Stimulated activated CD4-positive, alpha-beta T cell treated with anti-CD3 and anti-CD28 coated beads, Interleukin-15, amount 100 ng/mL, for 24 hours (primary cell): ENCODE measurements at regions not wholly inside any gene's neighbourhood (a gene's known extent, or its start where the extent isn't known, plus 50 kb on each side); places are given as distances from the start of the nearest gene placed in this dataset.

Source experiments
- DNase-seq: peaks from one replicate; pipeline ENCODE4 v3.0.0-alpha.2; 2020

DNA sequence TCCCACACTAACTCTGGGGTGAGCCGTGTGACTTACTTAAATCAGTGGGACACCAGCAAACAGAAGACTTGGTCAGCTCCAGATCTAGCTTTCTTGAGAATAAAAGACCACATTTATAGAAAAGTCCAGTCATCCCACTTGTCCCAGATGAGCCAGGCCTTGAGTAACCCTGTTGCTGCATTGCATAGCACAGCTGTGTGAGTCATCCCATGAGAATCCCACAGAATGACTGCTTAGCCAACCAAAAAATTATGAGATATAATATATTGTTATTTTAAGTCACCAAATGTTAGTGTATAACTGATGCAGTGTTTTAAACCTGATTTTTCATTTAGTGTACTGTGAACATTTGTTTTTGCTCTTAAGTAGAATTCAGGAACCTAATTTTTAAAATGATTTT, 94.2 kb upstream of the FSHR start:
- DNase-seq, result no peak

DNA sequence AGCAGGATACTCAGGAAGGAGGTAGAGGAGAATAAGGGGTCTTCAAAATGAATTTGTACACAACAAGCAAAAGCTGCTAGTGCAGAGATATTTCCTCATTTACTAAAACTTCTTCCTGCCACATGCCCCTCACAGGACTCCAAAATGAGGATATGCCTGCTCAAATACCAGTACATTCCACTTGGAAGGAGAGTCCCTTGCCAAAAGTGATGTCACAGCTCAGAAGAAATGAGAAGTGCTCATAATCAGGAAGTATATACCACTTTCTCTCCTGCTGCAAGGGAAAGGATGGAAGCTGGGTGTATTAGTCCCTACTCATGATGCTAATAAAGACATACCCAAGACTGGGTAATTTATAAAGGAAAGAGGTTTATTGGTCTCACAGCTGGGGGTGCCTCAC, 87.7 kb upstream of the FSHR start:
- DNase-seq, result no peak

DNA sequence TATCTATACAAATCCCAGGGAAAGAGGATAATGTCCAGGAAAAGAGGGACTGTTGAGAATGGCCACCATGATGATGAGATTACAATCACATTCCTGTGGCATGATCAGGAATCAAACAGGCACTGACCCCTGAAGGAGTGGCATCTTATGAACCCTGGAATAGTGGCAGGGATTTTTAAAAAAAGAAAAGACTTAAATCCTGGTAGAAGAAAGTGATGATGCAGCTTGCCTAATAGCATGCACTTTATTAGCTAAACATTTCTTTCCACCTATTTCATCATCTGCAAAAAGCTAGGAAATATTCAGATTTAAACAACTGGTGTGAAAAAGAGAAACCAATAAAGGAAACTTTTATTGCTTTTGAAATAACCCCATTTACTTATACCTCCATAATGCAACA, 87.2 kb upstream of the FSHR start:
- no peak for DNase-seq

DNA sequence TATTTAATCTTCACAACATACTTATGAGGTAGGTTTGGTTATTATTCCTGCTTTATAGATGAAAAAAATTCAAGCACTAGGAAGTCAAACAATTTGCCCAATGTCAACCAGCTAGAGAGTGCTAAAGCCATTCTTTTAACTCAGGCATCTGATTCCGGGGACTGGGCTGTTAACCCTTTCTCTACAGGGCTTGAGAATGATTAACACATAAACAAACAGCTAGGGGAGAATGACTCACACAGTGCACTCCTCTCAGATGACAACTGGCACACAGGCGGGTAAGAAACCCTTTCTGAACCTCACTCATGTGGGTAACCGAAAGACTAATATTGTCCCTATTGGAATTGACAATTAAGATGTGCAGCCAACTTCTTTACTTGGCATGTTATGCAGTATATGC, 86.3 kb upstream of the FSHR start:
- no peak for DNase-seq

DNA sequence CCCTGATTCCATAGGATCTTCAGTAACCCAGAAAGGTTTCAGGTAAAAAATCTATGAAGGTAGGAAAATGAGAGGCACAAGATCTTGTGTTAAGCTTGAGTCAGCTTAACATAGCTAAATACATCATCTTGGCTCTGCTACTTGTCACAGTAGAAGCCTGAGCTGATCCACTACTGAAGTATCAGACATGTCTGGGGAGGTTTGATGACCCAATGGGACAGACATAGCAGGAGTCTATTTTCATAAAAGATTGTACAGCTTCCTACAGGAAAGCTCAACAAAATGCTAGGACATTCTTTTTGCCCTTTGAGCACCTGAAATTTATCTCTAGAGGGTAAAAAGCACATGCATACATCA, 84.3 kb upstream of the FSHR start:
- DNase-seq, result no peak

DNA sequence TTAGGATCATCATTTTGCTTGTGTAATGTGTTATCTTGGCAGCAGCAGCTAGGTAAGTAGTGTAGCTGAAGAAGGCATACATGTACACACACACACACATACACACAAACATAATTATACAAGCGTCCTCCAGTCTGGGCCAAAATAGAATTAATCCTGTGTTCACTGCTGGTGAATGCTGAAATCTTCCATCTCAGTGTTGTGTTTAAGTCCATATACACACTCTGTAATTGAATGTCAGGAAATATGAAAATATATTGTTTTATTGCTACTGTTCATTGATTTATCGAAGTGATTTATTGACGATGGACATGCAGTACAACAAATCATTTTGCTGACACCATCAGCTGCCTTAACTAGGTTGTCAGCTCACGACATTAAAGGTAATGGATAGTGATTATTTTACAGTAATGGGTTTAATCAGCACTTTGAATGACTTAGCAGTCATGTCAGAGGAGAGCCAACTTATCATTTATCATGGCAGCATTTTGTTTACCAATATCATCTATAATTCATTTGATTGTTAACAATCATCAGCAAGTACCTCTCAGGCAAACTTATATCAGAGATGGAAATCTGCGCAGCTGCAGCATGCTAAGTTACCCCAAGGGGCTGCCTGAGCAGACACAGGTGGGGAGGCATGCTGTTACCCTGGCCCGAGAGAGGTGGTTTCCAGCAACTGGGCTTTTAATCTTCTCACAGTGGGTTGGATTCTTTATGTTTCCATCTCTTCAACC, 83.7 kb upstream of the FSHR start:
- no peak for DNase-seq

DNA sequence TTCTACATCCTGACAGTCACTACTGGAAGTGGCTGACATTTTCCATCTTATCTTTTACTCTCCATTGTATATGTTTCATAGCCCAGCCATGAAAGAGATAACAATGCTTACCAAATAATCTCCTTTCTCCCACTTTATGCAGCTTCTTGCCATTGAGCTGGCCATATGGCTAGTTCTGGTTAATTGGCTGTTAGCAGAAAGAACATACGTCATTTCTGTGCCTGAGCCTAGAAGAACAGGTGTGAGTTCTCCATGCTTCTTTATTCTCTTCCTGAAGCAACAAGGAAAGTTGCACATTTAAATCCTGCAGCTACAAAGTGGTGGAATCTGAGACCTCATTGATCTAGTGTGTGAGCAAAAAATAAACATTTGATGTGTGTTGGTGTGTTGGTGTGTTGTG, 82.0 kb upstream of the FSHR start:
- DNase-seq, result no peak

DNA sequence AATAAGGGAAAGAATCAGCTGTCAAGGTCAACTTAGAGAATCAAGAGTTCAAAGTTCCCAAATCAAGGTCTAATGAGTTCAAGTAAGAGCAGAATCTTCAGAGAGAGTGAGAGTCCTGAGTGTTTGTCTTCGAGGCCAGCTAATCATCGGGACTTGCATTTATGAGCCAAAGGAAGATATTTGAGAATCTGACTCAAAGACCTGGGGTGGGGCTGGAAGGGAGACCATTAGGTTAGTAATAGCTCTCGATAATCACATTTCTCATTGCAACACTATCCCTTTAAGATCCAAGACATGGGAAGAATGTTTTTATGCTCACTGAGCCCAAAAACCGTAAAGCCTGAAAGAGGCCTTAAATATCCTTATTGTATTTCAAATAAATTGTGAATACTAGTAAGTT, 72.0 kb upstream of the FSHR start:
- no peak for DNase-seq

DNA sequence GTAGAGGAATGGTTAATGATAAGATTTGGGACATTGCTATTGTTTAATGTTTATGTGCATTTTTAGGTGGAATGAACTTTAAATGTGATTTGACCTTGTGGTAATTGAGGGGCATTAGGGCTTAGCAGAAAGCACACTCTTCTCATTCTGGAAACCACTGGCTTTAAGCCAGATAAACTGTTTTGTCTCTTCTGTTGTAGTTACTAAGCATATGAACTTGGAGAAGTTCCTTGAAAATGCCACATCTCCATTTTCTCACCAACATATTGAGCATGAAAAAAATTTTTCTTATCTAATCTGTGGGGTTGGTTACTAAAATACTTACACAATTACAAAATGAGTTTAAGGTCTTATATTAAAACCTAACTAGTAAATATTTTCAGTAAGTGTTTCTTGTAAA, 70.8 kb upstream of the FSHR start:
- no peak for DNase-seq

DNA sequence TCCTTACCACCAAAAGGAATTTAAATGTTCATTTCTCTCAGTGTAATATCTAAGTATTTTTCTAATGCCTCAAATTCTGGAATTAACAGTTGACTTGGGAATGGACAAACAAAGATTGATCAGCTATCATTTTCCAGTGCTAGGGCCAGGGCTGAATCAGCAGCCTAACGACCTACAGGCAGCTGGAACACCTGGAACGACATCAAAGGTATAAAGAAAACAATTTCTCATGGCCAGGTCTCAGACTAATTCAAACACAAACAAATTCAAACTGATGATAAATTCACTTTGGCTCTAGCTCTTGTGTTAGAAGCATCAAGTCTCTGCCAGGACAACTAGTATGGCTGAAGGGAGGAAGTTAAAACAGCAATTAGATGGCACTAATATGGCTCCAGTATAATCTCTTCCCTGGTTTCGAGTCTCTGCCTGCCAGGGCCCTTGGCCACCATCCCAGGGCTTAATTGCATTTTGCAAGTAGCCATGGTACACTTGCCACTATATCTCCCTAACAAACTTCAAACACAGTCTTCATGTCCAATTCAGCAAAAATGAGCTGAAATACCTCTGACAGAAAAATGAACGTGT, 70.2 kb upstream of the FSHR start:
- no peak for DNase-seq

DNA sequence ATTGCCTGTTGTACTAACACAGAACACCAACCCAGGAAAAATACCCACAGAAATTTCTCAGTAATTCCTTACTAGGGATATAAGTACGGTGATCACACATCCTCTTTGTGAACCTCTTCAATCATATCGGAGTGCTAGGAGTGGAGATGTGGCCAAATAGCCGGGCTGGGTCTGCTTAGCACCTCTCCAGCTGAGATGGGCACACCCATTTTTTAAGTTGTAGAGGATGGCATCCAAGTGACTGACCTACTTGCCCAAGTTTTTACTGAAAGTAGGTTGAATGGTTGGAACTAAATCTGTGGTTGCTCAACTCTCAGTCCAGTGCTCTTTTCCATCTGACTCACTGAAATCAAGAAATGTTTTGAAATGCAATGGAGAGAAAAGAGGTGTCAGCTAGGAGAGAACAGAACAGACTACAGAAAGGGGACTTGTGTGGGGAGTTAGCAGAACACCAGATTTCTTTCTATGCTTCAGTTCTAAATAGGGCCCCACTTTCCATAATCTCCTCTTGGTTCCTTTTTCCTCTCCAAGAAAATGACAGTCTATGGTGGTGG, 68.7 kb upstream of the FSHR start:
- no peak for DNase-seq

DNA sequence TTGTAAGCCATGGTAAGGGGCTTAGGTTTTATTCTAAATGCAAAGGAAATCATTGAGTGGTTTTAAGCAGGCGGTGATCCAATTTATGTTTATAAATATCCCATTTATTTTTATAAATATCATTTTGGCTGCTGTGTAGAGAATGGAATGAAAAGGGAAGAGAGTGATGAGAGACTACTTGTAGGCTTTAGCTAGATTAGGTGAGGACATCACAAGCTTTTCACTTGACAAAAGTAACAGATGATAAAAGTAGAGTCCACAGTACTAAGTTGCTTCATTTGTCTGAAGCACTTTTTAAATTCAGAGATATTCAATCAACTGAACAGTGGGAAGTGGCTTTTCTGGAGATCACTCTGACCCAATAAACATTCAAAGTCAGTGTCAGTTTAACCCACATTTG, 65.4 kb upstream of the FSHR start:
- no peak for DNase-seq

DNA sequence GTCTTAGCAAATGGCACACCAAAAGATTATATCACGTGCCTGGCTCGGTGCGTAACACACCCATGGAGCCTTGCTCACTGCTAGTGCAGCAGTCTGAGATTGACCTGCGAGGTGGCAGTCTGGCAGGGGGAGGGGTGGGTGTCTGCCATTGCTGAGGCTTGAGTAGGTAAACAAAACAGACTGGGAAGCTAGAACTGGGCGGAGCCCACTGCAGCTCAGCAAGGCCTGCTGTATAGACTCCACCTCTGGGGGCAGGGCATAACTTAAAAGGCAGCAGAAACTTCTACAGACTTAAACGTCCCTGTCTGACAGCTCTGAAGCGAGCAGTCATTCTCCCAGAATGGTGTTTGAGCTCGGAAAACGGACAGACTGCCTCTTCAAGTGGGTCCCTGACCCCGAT, 55.9 kb upstream of the FSHR start:
- no peak for DNase-seq

DNA sequence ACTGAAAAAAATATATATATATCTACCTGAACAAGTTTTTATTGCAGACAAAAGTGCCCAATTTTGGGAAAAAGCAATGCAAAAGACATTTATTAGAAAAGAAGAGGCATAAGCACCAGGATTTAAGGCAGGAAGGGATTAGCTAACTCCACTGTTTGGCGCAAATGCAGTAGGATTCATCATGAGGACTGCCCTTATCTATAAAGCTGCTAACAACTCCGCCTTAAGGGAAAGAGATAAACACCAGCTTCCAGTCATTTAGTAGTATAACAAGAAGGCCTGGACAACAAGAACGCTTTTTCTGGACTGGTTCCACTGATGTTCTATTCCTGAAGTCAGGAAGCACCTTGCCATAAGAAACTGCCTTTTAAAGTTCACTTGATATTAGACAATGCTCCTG, 52.9 kb upstream of the FSHR start:
- no peak for DNase-seq
